ENCODE measurements at regions not wholly inside any gene's neighbourhood (a gene's known extent, or its start where the extent isn't known, plus 50 kb on each side); places are given as distances from the start of the nearest gene placed in this dataset. TPM values are rescaled to one million over a fixed set of nuclear protein-coding genes. Genes with fewer than 3 reads are reported as not detected.

Small RNAs in the stretch of these regions (small RNA-seq; reads per million reads assigned to genes)
- gene AP001340.1 = not detected
- gene RF00019 = not detected
- not detected for gene RN7SKP236
- gene RNA5SP489 = not detected
- not detected for gene RNU2-55P

Measured in body of pancreas (tissue), 1 donor.